ENCODE measurements at regions not wholly inside any gene's neighbourhood (a gene's known extent, or its start where the extent isn't known, plus 50 kb on each side); places are given as distances from the start of the nearest gene placed in this dataset.

DNA sequence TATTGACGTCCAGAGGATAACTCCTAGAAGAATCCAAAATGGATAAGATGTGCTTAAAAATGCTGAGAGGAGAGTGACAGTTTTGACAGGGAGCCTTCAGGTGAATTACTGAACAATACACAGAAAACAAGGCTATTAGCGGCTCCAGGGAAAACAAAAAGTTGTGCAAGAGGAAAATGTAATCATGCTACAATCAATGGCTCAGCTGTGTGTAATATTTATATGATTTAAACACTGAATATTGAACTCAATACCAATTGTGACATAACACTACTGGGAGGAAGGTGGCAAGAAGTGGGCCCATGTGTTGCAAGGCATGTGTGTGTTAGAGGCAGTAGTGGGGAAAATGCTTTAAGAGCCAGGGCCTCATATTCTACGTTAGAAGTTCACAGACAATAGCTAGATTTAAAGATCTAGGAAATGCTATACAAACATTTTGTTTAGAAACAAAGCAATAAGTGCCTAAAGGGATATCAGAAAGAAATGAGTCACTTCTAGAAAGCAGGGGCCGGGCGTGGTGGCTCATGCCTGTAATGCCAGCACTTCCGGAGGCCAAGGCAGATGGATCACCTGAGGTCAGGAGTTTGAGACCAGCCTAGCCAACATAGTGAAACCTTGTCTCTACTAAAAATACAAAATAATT, 253.2 kb upstream of the IRX5 start:
- no peak for DNase-seq (ENCODE audit: extremely low read depth, low read depth)
- TF ChIP-seq CTCF (IDR thresholded peaks at IDR 0.05; ENCODE audit: low read depth, low read length) = no peak

DNA sequence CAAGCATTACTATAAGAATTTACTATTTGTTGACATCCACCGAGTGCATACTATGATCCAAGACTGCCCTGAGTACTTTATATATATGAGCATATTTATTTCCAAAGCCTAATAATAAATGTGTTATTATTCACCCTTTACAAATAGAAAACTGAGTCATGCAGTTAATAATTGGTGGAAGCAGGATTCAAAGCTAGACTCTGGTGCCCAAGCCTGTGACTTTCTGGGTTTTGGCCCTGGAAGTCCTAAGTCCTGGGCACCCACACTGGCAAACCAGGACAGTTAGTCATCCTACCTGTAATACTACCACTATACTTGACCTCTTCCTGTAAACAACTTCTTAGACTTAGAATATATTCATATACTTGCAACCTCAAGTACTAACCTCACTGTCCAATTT, 257.4 kb upstream of the IRX5 start:
- DNase-seq (ENCODE audit: extremely low read depth, low read depth) = no peak
- no peak for TF ChIP-seq CTCF (IDR thresholded peaks at IDR 0.05; ENCODE audit: low read depth, low read length)

DNA sequence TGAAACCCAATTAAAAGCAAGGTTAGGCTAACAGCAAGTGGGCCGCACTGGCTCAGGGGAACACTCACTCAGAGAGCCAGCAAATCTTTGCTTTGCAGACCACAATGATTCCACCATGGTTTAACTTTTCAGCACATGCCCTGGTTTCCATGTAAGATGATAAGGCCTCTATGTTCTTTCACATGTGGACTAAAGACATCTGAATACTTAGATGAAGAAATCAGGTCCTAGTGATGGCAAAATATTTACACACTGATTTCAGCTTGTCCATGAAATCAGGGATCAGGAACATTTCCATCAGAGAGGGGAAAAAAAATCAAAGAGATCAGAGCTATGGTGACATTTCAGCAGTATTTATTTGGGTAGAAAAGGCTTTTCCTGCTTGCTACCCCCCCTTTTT, 258.2 kb upstream of the IRX5 start:
- no peak for TF ChIP-seq CTCF (IDR thresholded peaks at IDR 0.05; ENCODE audit: low read depth, low read length)

GRCh38 chr16:54657709-54658102, 273.0 kb upstream of the IRX5 start:
- no peak for DNase-seq (ENCODE audit: extremely low read depth, low read depth)
- no peak for TF ChIP-seq CTCF (IDR thresholded peaks at IDR 0.05; ENCODE audit: low read depth, low read length)

More for the DNA sequence above, 258.2 kb upstream of the IRX5 start:
- DNase-seq (ENCODE audit: extremely low read depth, low read depth) = no peak

GRCh38 chr16:54657058-54657708, 273.5 kb upstream of the IRX5 start:
- no peak for DNase-seq (ENCODE audit: extremely low read depth, low read depth)
- TF ChIP-seq CTCF (IDR thresholded peaks at IDR 0.05; ENCODE audit: low read depth, low read length) = no peak

- no peak for DNase-seq (ENCODE audit: extremely low read depth, low read depth)
- no peak for TF ChIP-seq CTCF (IDR thresholded peaks at IDR 0.05; ENCODE audit: low read depth, low read length)
Observed at GRCh38 chr16:54655121-54655590, 275.5 kb upstream of the IRX5 start.

DNA sequence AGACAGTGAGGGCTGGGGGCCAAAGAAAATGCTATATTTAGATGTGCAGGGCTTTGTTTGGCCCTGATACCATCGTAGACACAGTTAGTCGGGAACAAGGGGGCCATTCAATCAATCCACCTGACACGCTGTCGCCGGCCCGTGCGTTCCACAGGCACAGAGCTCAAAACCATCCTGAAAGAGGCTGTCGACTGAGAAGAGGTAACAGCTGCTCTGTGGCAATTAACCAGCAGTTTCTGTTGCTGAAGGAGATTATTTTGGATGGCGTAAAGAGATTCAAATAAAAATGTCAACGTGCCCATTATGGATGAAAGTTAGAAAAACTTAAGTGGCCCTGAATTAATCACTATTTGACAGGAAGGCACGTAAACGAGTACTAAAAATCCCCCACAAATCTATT, 276.2 kb upstream of the IRX5 start:
- TF ChIP-seq CTCF (IDR thresholded peaks at IDR 0.05; ENCODE audit: low read depth, low read length) = no peak
- DNase-seq (ENCODE audit: extremely low read depth, low read depth) = no peak
